Posterior cingulate gyrus (tissue), 11 donors: ENCODE measurements at regions not wholly inside any gene's neighbourhood (a gene's known extent, or its start where the extent isn't known, plus 50 kb on each side); places are given as distances from the start of the nearest gene placed in this dataset.

Source experiments
- DNase-seq, 10 donors: peaks; one replicate each; pipeline versions ENCODE4 v3.0.0 to v3.0.0-alpha.2; 2020 to 2021; ENCODE audit warnings: mixed read lengths in 3 of 10
- intact Hi-C: fragments of 100-400 bp; cut with DNase I; formaldehyde crosslinking; loops from one replicate; pipeline ENCODE4 v1.15.1; 2023

DNA sequence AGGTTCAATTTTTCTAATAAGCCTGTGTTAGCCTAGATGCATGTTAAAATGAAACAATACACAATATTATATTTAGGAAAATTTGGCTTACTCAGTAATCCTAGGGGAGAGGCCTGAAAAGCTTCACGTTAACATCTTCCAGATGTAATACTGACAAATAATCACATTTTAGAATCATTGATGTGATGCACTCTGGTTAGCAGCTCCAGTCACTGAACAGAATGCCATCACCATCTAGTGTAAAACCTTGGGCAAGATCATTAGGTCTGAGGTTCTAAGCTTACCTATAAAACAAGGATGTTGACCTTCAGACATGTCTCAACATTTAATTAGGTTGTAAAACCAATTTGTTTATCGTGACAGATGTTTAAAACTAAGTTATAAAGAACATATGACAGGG, 1704.8 kb downstream of the STIM2 start:
- no peak for DNase-seq
- intact Hi-C loops, result no loop called here

DNA sequence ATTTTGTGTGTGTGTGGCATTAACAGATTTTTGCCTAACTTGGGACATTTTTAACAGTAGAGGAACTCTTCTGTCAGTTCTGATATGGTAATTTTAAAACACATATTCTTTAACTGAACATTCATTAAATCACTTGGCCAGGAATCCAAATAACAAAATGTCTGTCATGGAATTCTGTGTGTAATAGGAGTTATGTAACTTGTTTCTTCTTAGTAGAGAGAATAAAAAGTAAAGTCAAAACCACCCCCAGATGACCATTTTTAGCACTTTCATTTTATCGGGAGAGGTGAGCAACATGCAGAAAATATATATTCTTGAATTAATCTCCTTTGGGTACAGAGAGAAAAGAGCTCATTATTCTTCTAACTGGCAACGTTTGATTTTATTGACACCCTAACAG, 1740.3 kb downstream of the STIM2 start:
- DNase-seq, result no peak
- intact Hi-C loops, result loop anchor here (10.0 kb wide), 1 partner anchor 66 kb away; no protein-coding TSS in a partner anchor

DNA sequence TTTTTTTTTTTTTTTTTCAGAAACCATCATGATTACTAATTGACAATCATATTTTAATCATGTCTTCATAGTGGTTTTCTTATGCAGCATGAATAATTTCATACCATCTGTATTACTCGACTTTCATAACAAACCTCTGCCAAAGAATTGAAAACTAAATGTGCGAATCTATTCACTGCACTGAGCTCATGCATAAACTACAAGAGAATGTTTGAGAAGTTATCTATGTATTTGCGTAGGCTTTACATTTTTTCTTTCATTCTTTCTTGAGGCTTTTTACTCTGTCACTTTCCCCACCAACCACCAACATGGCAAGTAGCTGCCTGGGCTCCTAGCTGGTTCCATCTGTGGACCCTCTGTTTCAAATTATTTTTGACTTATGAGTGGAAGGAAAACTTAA, 1761.0 kb downstream of the STIM2 start:
- no peak for DNase-seq
- intact Hi-C loops, result no loop called here

DNA sequence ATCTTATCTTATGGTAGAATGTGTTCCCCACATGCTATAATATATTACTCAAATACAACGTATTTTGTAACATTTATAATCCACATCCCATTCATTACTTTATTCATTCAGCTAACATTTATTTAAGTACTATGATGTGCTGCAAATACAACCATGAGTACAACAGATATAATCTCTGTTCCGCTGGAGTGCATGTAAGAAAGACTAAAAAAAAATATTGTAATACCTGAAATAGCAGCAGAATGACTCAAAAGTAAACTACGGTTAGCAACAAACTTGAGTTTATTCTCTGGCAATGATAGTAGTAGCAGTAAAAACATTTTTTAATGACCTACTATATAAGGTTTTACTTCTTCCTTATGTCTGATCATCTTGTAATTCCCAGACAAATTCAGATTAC, 1776.3 kb downstream of the STIM2 start:
- intact Hi-C loops, result no loop called here
- DNase-seq, result no peak

DNA sequence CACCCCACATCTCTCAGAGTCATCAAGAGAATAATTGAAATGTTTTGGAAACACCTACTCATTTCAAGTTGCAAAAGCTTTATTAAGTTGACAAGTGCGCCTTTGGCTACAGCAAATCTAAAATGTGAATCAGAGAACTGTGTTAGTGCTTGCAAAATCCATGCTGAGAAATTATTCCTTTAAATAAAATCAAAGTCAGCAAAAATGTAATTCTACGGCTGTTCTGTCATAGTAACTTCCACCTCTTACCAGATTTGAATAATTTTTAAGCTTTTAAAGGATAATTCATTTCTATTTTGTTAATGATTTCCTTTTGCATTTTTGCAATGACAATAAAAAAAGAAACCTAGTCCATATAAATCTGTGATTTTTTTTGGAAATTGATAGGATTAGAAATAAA, 1779.1 kb downstream of the STIM2 start:
- intact Hi-C loops, result no loop called here
- DNase-seq, result no peak

DNA sequence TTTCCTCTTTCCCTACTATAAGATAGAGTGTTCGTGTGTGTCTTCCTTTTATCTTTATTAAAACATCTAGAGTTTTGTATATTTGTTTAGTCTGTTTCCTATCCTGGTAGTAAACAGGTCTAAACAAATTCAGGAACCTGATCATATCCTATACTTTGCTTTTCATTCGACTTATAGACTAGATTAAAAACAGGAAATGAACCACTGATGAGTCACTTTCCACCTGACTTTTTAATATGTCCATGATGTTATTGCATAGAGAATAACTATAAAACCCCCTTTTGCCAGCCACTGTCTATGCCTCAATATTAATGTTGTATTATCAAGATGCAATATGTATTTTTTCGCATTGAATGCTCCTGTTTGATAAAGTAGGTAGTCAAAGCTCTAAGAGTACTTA, 1794.0 kb downstream of the STIM2 start:
- intact Hi-C loops, result no loop called here
- DNase-seq, result no peak

DNA sequence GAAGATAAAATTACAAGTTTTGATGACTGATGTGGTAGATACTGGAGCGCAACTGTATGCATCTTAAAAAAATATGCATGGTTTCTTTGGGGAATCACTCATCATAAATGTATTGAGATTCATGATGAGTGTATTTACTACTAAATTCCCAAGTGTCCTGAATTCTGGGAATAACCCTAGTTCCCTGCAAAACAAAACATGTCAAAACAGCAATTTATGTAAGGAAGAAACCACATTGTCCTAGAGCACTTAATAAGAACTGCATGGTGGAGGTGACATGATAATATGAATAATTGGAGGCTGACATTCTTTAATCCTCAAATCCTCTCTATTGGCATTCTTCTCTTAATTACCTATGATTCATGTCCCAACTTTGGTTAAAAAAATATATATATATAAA, 1804.7 kb downstream of the STIM2 start:
- DNase-seq, result no peak
- intact Hi-C loops, result no loop called here

DNA sequence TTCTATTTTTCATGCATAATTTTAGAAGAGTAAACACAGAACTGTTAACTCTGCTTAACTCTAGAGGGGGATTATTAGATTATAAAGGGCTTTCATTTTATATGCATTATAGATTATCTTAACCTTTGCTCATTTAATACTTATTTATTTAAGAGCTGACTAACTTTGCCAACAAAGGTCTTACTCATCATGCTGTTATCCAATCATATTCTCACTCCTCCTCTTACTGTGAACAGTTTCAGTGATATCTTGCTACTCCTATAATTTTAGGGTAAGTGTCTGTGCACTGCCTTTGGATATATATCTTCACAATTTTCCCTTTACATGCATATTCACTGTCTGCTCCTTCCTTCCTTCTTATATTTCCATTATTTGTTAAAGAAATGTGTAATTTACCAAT, 1814.9 kb downstream of the STIM2 start:
- no peak for DNase-seq
- intact Hi-C loops, result no loop called here

DNA sequence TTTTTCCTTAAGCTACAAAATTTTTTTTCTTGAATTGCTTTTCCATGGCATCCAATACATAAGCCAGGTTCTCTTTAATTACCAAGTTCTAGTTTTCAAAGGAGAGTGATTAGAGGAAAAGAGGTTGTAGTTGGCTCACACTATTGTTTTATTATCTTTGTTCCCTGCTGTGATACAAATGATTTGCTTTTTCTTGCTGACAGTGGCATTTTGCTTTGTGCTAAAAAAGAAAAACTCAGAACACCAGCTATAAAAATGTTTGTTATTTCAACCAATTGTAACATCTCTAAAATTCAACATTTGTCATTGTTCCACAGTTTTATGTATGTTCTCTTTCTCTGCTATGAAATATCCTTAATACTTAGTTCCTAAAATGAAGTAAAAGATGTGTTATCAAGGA, 1817.2 kb downstream of the STIM2 start:
- no peak for DNase-seq
- intact Hi-C loops, result no loop called here

DNA sequence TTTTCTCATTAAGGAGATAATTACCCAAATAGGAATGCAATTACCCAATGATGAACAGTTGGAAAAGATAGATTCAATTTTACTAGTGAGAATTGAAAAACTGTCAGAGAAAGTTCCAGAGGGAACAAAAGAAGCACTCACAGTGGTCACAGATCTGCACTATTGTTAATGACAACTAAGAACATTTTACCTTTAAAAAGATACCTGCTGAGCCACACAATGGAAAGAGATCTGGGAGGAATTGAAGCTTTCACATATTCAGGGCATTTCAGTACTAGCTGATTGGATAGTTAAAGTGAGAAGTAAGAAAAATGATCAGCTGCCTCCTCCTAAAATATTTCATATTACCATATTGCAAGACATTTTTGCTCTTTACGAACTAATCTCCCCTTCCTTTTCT, 1822.2 kb downstream of the STIM2 start:
- intact Hi-C loops, result no loop called here
- DNase-seq, result no peak

DNA sequence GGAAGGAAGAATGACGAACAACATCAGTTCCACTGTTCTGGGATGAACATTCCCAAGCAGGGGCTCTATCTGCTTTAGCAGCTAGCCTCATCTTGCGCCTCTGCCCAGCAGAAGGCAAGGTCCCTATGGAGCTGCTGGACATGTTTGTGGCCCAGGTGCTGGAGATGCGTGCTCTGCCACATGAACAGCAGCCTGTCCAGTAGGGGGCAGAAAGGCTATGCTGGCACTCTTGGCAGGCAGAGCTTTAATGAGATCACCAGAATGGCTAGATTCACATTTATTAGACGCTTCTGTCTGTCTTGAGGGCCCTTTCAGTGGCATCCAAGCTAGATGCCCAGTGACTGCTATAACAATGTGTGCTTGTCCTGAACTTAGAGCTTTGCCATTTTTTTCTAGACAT, 1826.0 kb downstream of the STIM2 start:
- peak in 7 of 10 donors; percentile 5 to 85 (median 56) for DNase-seq
- intact Hi-C loops, result no loop called here

DNA sequence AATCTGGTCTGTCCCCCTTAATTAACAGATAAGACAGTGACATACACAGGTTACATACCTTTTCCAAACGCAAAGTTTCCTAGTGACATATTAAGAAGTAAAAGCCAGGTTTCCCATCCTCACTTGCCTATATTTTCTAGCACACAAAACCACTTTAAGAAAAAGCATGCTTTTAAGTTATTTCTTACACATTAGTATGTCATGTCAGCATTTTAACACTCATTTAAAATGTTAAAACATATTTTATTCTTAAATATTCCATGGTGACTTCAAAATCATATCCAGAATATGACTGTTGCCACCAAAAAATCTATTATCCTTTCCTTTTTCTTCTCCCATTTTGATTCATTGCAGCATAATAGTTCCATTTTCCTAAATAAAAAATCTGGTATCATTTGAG, 1830.2 kb downstream of the STIM2 start:
- DNase-seq, result no peak
- intact Hi-C loops, result no loop called here

DNA sequence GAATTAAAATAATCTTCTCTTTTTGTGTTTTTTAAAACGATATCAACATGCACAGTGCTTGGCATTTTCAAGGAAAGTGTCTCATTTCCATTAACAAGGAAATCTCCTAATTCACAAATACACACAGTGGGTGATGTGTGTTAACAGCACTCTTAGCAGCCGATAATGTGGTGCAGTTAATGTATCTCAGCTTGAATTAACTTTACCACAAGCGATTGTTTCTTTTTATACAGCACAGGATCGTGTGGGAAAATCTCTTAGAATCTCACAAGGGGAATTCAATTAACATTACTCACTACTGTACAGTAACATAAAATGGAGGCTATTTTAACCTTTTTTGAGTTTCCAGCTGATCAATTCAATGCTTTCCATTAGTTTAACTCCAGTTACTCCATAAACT, 1841.9 kb downstream of the STIM2 start:
- intact Hi-C loops, result no loop called here
- DNase-seq, result no peak

DNA sequence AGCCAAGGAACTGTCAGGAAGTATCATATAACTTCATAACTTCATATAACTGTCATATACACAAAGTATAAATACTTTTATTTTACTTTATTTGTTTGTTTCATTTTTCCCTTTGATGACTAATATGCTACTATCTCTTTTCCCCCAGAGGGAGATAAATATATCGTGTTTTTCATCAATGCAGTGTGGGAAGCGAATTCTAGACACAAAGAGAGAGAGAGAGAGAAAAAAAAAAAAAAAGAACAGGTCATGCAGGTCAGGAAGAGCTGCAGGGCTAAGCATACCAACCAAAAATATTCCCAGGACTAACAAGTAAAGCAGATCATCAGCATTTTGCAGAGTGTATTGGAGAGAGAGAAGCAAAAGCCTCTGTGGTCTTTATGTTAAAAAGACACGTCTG, 1849.2 kb downstream of the STIM2 start:
- DNase-seq, result no peak
- intact Hi-C loops, result no loop called here

DNA sequence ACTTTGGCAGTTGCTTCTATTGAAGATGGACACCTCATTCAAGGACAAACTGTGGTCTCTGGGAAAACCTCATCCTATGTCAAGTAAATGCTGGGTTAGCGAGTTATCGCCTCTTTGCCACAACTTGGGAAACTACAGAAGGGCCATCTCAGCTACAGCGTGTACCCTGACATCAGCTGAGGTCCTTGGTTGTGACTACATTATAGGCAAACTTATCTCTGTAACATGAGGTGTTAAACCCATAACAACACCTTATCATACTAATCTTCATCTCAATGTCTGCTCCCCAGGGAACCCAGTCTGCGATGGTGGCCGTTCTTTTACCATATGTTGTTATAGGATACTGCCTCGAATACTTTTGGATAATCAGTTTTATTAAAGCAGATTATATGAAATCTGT, 1862.7 kb downstream of the STIM2 start:
- DNase-seq, result no peak
- intact Hi-C loops, result no loop called here

DNA sequence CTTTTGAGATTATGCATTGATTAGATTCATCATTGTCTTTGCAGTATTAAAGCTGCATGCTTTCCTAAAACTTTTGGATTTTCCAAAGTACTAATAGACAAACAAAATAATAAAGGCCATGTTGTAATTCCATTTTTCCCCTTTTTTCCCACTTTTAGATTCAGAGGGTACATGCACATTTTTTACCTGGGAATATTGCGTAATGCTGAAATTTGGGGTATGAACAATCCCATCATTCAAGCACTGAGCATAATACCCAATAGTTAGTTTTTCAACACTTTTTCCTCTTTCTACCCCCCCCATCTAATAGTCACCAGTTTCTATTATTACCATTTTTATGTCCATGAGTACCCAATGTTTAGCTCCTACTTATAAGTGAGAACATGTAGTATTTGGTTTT, 1863.6 kb downstream of the STIM2 start:
- intact Hi-C loops, result no loop called here
- no peak for DNase-seq

DNA sequence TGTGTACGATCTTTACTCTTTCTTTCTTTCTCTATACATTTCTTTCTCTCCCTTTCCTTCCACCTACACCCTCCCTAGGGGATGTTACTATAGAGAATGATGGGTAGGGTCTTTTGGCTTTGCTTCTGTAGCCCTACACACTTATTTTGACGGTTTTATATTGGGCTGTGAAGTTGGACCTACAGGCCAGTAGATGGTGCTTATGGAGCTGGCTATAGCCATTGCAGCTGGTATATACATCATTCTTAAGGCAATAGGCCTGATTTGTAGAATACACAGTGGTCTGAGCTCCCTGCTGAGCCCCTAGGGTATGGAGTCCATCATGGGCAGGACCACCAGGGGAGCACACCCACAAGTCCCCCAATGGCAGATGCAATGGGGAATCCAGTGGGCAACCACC, 1869.7 kb downstream of the STIM2 start:
- no peak for DNase-seq
- intact Hi-C loops, result no loop called here

DNA sequence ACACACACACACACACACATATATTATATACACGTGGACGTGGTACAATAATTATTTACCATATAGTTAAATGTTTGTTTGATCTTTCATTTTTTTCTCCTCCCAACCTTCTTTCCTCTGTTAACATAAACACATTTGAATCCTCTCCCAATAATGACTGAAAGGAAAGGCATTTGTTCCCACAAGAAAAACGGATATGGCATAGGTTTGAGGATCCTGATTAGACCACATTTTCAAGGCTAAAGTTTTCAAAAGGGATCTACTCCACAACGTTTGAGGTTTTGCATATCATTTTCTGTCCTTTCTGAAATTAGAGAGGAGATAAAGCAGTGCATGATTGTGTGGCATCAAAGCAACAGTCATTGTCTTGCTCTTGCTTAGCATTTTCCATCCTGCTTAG, 1883.4 kb downstream of the STIM2 start:
- intact Hi-C loops, result no loop called here
- no peak for DNase-seq

DNA sequence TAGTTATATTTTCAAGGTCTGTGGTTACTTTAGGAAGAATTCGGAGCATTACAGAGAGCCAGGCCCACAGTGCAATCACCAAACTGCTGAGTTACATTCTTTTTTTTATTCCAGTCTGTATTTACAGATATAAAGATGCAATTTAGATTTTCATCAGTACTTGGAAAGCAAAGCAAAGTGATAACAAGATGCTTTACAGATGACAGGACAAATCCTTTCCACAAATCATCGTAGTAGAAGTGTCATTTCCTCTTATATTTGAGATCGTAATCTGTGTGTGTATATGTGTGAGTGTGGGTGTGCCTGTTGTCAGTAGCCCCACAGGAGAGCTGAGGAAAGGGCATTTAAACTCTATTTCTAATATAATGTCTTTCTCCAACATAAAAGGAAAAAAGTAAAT, 1893.7 kb downstream of the STIM2 start:
- intact Hi-C loops, result no loop called here
- DNase-seq, result no peak

DNA sequence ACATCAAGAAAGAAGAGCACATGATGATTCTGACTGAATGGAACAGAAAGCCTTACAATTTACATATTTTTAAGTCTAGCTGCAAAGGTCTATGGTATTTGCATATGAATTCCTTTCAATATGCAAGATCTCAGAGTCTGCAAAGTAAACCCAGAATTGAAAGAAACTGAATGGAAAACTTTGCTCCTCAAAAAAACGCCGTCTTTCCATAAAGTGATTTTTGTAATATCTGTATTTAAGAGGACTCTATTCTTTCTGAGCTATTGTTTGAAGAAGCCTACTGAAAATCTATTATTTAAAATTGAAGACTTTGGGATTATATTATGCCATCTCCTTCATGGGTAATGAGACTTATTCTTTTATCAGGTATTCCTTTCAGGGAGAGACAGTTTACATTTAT, 1894.4 kb downstream of the STIM2 start:
- intact Hi-C loops, result no loop called here
- no peak for DNase-seq

DNA sequence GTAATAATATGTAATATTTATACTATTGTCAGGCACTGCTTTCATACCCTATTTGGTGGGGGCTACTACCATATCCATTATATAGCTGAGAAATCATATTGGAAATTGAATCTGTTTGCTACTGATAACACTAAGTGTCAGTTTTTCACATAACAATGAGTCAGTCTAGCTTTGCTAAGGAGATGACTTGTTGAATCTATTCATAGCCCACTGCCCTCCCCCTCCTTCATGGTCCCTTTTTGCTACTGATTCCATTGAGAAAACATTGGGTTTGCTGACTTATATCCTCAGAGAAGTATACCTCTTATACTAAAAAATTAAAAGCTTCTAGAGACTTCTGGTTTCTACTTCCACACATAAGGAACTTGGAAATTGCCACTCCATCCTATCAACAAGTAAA, 1898.4 kb downstream of the STIM2 start:
- intact Hi-C loops, result no loop called here
- DNase-seq, result no peak

DNA sequence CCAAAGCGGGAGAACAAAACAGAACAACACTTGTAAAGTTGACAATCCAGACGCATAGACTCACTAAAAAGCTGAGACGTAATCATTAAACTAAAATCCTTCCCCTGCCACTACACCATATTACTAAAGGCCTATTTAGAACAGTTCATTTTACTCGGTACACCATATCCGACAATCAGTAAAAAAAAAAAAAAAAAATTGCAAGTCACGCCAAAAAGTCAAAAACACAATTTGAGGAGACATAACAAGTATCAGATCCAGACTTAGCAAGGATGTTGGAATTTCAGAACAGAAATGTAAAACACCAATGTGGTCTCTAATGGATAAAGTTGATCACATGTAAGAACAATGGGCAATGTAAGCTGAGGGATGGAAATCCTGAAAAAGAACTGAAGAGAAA, 1899.4 kb downstream of the STIM2 start:
- DNase-seq, result no peak
- intact Hi-C loops, result no loop called here

DNA sequence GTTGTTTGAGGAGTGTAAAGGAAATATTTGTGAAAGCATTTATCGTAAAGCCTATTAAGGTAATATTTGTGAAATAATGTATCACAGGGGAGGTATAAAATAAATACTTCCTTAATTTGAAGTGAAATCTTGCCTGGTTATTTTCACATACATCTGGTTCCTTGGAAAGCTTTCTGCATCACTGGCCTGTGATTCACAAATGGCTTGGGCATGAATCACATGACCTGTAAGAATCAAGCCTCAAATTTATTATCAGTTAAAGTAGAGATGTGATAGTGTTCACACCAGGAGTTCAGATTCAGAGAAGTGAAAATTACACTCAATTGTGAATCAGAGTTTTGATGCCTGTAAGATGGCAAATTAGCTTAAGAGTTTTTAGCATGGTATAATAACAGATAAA, 1911.4 kb downstream of the STIM2 start:
- intact Hi-C loops, result no loop called here
- no peak for DNase-seq

DNA sequence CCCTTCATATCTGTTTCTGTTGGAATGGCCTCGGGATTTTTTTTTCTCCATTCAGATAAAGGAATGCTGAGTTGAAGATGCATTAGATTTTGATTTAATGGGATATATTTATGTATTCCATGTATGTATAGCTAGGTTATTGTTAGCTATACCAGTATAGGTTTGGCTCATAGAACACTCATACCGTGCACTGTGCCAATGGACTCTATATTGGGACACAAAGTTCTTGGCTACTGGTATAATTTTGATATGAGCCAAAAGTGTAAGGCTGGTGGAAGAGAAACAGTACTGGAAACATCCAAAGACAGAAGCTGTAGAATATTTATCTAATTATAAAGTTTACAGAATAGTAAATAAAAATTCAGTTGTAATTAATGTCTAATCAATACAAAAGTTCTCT, 1912.1 kb downstream of the STIM2 start:
- intact Hi-C loops, result no loop called here
- DNase-seq, result no peak
